ENCODE measurements at regions not wholly inside any gene's neighbourhood (a gene's known extent, or its start where the extent isn't known, plus 50 kb on each side); places are given as distances from the start of the nearest gene placed in this dataset.

DNA sequence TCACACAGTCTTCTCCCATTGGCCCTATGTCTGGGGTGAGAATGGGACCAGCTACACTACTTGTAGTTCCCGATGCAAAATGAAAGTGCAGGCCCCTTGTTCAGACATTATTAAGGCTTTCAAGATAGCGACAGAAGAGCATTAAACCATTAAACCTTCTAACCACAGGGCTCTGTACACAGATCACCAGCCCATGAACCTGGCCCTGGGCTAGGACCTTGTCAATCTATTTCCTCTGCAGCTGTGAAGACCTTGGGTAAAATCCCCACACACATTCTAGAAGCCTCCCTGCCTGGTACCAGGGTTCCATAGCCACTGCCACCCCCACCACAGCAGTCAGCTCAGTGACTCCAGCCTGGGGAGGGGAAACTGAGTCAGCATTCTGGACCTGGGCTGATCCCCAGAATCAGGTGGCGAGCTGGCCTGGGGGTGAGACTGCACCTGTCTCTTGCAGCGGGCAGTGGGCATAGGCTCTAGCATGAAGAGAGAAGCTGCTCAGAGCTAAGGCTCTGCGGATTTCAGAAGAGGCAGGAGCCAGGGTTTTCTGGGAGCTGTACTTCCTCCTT is 119.7 kb upstream of the LHX1 start:
- Histone ChIP-seq H3K4ac (replicated peaks; ENCODE audit: insufficient read length, low read depth, low read length) (no peak overlapping the region), H2AFZ (ENCODE audit: low read length) (no peak overlapping the region), H4K20me1 (replicated peaks in 1 of 2; ENCODE audit: control insufficient read depth in 1 of 2, insufficient read depth in 2 of 2, low read length in 2 of 2) (peaks cover 0 to 2% of the 10 kb centered on the region in 2 experiments), H2BK12ac (ENCODE audit: low read depth, low read length) (no peak overlapping the region), H3K4me3 (ENCODE audit: extremely low read depth in 1 of 4, insufficient read depth in 2 of 4, low read depth in 3 of 4, low read length in 4 of 4) (no peak overlapping the region), H4K8ac (ENCODE audit: extremely low read depth, insufficient read depth, low read length) (no peak overlapping the region), H2BK15ac (ENCODE audit: low read length) (no peak overlapping the region), H2AK5ac (ENCODE audit: low read depth, low read length) (no peak overlapping the region), H3K79me1 (ENCODE audit: low read depth, low read length) (0 out of 2 replicates have a peak, but pooled peaks cover 2% of the 10 kb centered on the region), H2BK5ac (ENCODE audit: low read depth, low read length) (no peak overlapping the region), H3K14ac (ENCODE audit: insufficient read length) (no peak overlapping the region), H3K23me2 (ENCODE audit: low read depth, low read length) (0 out of 2 replicates have a peak, but pooled peaks cover 2% of the 10 kb centered on the region), H3K27ac (ENCODE audit: low read depth, low read length) (no peak overlapping the region), H3K4me2 (ENCODE audit: insufficient read depth in 1 of 2, low read depth in 2 of 2, low read length in 2 of 2) (no peak overlapping the region), H3K9me3 (ENCODE audit: insufficient read depth in 2 of 2, low read depth in 1 of 2, low read length in 1 of 2) (no peaks in the 10 kb centered on the region), H3K36me3 (ENCODE audit: control insufficient read depth in 2 of 4, insufficient read depth in 4 of 4, low read length in 3 of 4) (no peaks in the 10 kb centered on the region), H3K27me3 (replicated peaks in 1 of 4; ENCODE audit: control insufficient read depth in 3 of 4, extremely low read depth in 1 of 4, insufficient read depth in 3 of 4, low read length in 3 of 4) (0 out of 7 replicates have a peak, but pooled peaks cover 0 to 1% (median 0%) of the 10 kb centered on the region in 4 experiments), H2BK20ac (ENCODE audit: low read length) (no peak overlapping the region), H4K91ac (replicated peaks; ENCODE audit: insufficient read length, low read length) (no peak overlapping the region), H3K23ac (ENCODE audit: insufficient read length) (no peak overlapping the region), H3K9ac (replicated peaks in 1 of 4; ENCODE audit: extremely low read depth in 1 of 4, low read depth in 3 of 4, low read length in 3 of 4) (no peak overlapping the region), H4K5ac (ENCODE audit: insufficient read length, low read depth, low read length) (no peak overlapping the region), H3K79me2 (ENCODE audit: control insufficient read depth in 1 of 2, insufficient read depth in 2 of 2, low read length in 2 of 2) (no peaks in the 10 kb centered on the region), H3K18ac (ENCODE audit: extremely low read depth, low read length) (no peak overlapping the region), H3K4me1 (replicated peaks in 1 of 4; ENCODE audit: control insufficient read depth in 3 of 4, insufficient read depth in 4 of 4, low read length in 3 of 4) (peaks cover 3 to 20% (median 14%) of the 10 kb centered on the region in 4 experiments), H3K56ac (replicated peaks; ENCODE audit: insufficient read length, low read depth, low read length) (no peak overlapping the region), H2BK120ac (replicated peaks; ENCODE audit: low read depth, low read length) (no peak overlapping the region)
- ChIA-PET POLR2A (ENCODE audit: partially characterized antibody) (interaction anchor here (0.6 to 0.9 kb wide), 2 partner anchors 9 to 53 kb away, joined by 3 to 4 read pairs; no protein-coding TSS in a partner anchor), CTCF (ENCODE audit: partially characterized antibody) (interaction anchor here (0.7 to 1.1 kb wide), 4 partner anchors 26 to 192 kb away, joined by 3 to 4 read pairs (median 3); no protein-coding TSS in a partner anchor)
- DNase-seq (ENCODE audit: low read depth in 1 of 2, low spot score in 2 of 2) (no peak), FAIRE-seq (no peak)
- WGBS, 2 experiments (ENCODE audit: extremely low coverage in 1 of 2, insufficient coverage in 1 of 2, insufficient read length in 1 of 2, insufficient replicate concordance in 2 of 2, low coverage in 1 of 2, low lambda C conversion rate in 2 of 2, missing lambda C conversion rate in 1 of 2) = 85% methylated on average over 5 of the region's 5 CpGs; no CpG with 5 or more reads in 1 of the 2 experiments
- TF ChIP-seq, protein P1, sequence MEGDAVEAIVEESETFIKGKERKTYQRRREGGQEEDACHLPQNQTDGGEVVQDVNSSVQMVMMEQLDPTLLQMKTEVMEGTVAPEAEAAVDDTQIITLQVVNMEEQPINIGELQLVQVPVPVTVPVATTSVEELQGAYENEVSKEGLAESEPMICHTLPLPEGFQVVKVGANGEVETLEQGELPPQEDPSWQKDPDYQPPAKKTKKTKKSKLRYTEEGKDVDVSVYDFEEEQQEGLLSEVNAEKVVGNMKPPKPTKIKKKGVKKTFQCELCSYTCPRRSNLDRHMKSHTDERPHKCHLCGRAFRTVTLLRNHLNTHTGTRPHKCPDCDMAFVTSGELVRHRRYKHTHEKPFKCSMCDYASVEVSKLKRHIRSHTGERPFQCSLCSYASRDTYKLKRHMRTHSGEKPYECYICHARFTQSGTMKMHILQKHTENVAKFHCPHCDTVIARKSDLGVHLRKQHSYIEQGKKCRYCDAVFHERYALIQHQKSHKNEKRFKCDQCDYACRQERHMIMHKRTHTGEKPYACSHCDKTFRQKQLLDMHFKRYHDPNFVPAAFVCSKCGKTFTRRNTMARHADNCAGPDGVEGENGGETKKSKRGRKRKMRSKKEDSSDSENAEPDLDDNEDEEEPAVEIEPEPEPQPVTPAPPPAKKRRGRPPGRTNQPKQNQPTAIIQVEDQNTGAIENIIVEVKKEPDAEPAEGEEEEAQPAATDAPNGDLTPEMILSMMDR (IDR thresholded peaks at IDR 0.05; ENCODE audit: control extremely low read depth in 1 of 3, insufficient read depth in 1 of 3, low read depth in 1 of 3, low read length in 3 of 3) = no peak
- TF ChIP-seq YY1 (IDR thresholded peaks at IDR 0.05; ENCODE audit: low read depth, low read length) (no peak), CEBPB (IDR thresholded peaks at IDR 0.05; ENCODE audit: low read depth, low read length) (no peak), CHD2 (IDR thresholded peaks at IDR 0.05; ENCODE audit: low read length) (no peak), SP4 (IDR thresholded peaks at IDR 0.05; ENCODE audit: low read length) (no peak), CBX8 (IDR thresholded peaks at IDR 0.05; ENCODE audit: borderline replicate concordance, low read depth, low read length) (no peak), GTF2F1 (IDR thresholded peaks at IDR 0.05; ENCODE audit: borderline replicate concordance, low read depth, low read length) (no peak), EP300 (IDR thresholded peaks at IDR 0.05; ENCODE audit: borderline replicate concordance in 1 of 2, low read depth in 2 of 2, low read length in 2 of 2) (no peak), KDM4A (IDR thresholded peaks at IDR 0.05; ENCODE audit: low read depth, low read length, severe bottlenecking) (no peak), POU5F1 (IDR thresholded peaks at IDR 0.05; ENCODE audit: low read depth, low read length) (no peak), SIN3A (conservative IDR thresholded peaks at IDR 0.05 in 1 of 2, IDR thresholded peaks at IDR 0.05 in 1 of 2; ENCODE audit: low read depth in 1 of 2, low read length in 2 of 2) (no peak)
